IMR-90 (cell line): ENCODE measurements at regions not wholly inside any gene's neighbourhood (a gene's known extent, or its start where the extent isn't known, plus 50 kb on each side); places are given as distances from the start of the nearest gene placed in this dataset.

Source experiments
- ATAC-seq: fragments of 200-7000 bp; cut with Tn5 transposase; 2 replicates; pipeline ENCODE4 v1.9.1; 2020; ENCODE audit warnings: low read depth, mild to moderate bottlenecking, moderate library complexity
- BruUV-seq: library from RNA; stranded (reverse); fragments of 400-500 nt; replicated peaks from 2 replicates; lab custom pipeline; 2021; lab: Mats Ljungman, UMichigan
- CTCF ChIA-PET: fragments of 300-600 bp; formaldehyde crosslinking; extraction: SDS; loops from one replicate; lab custom pipeline; 2021; ENCODE audit warnings: antibody characterized with exemption; lab: Yijun Ruan, JAX
- POLR2A ChIA-PET: fragments of 300-600 bp; sonication (Branson Sonifier 250); formaldehyde crosslinking; loops from one replicate; lab custom pipeline; 2022; ENCODE audit warnings: antibody characterized with exemption; ENCODE audit not compliant: unreplicated experiment; lab: Charles Lee
- DNase-seq: peaks from one replicate; pipeline ENCODE4 v3.0.0; 2013
- H2AFZ ChIP-seq: replicated peaks from 2 replicates; pipeline ENCODE3; 2013; ENCODE audit warnings: low read length, mild to moderate bottlenecking; ENCODE audit not compliant: poor library complexity
- H2AK5ac ChIP-seq: 2 replicates; pipeline ENCODE4 v1.6.1; 2013; ENCODE audit warnings: low read depth, low read length, inconsistent platforms
- H2AK9ac ChIP-seq: replicated peaks from 2 replicates; pipeline ENCODE3; 2013; ENCODE audit warnings: mild to moderate bottlenecking, low read depth, low read length, moderate library complexity; ENCODE audit not compliant: poor library complexity
- H2BK120ac ChIP-seq: 2 replicates; pipeline ENCODE4 v1.6.1; 2013; ENCODE audit warnings: low read depth, low read length, inconsistent platforms
- H2BK15ac ChIP-seq: 3 replicates; pipeline ENCODE4 v1.6.1; 2013; ENCODE audit warnings: low read depth, low read length, inconsistent platforms
- H2BK20ac ChIP-seq: 2 replicates; pipeline ENCODE4 v1.6.1; 2013; ENCODE audit warnings: low read depth, mild to moderate bottlenecking, inconsistent platforms, low read length, moderate library complexity
- H2BK5ac ChIP-seq: 2 replicates; pipeline ENCODE4 v1.6.1; 2013; ENCODE audit warnings: mild to moderate bottlenecking, low read depth, low read length, inconsistent platforms; ENCODE audit not compliant: poor library complexity, severe bottlenecking
- H3K14ac ChIP-seq: replicated peaks from 2 replicates; pipeline ENCODE4 v1.6.1; 2013; ENCODE audit warnings: low read depth, low read length, inconsistent platforms
- H3K18ac ChIP-seq: 2 replicates; pipeline ENCODE4 v1.6.1; 2013; ENCODE audit warnings: low read depth, low read length, control low read depth
- H3K23ac ChIP-seq: 2 replicates; pipeline ENCODE4 v1.6.1; 2013; ENCODE audit warnings: low read depth, low read length, inconsistent platforms
- H3K27ac ChIP-seq: 2 replicates; pipeline ENCODE4 v1.5.1; 2013; ENCODE audit warnings: mild to moderate bottlenecking, control low read depth, low read length; ENCODE audit not compliant: insufficient read depth
- H3K27me3 ChIP-seq: 2 replicates; pipeline ENCODE4 v1.6.1; 2013; ENCODE audit warnings: low read length; ENCODE audit not compliant: control insufficient read depth, insufficient read depth
- H3K36me3 ChIP-seq: 2 replicates; pipeline ENCODE4 v1.6.1; 2013; ENCODE audit warnings: low read length, mixed read lengths; ENCODE audit not compliant: control insufficient read depth, insufficient read depth
- H3K4ac ChIP-seq: 2 replicates; pipeline ENCODE4 v1.6.1; 2013; ENCODE audit warnings: low read depth, low read length, inconsistent platforms
- H3K4me1 ChIP-seq: 2 replicates; pipeline ENCODE4 v1.6.1; 2013; ENCODE audit warnings: low read length, mixed read lengths; ENCODE audit not compliant: control insufficient read depth, insufficient read depth
- H3K4me2 ChIP-seq: 2 replicates; pipeline ENCODE4 v1.6.1; 2013; ENCODE audit warnings: low read depth, mild to moderate bottlenecking, control low read depth, low read length, moderate library complexity
- H3K4me3 ChIP-seq: 2 replicates; pipeline ENCODE4 v1.5.1; 2013; ENCODE audit warnings: low read depth, mild to moderate bottlenecking, control low read depth, low read length, moderate library complexity; ENCODE audit not compliant: insufficient read depth
- H3K56ac ChIP-seq: 2 replicates; pipeline ENCODE4 v1.6.1; 2013; ENCODE audit warnings: low read length, inconsistent platforms; ENCODE audit not compliant: insufficient read depth; ENCODE audit errors: extremely low read depth
- H3K79me1 ChIP-seq, 2 experiments: 2 replicates each; pipeline ENCODE4 v1.6.1; 2013; ENCODE audit warnings: low read length in 2 of 2, inconsistent platforms in 1 of 2, low read depth in 1 of 2
- H3K9ac ChIP-seq: 2 replicates; pipeline ENCODE4 v1.6.1; 2013; ENCODE audit warnings: low read depth, low read length, control low read depth
- H3K9me1 ChIP-seq: 2 replicates; pipeline ENCODE4 v1.6.1; 2013; ENCODE audit warnings: low read length, inconsistent platforms; ENCODE audit not compliant: insufficient read depth
- H3K9me3 ChIP-seq: 2 replicates; pipeline ENCODE4 v1.6.1; 2013; ENCODE audit warnings: low read length; ENCODE audit not compliant: control insufficient read depth, insufficient read depth
- H4K20me1 ChIP-seq: 2 replicates; pipeline ENCODE4 v1.6.1; 2013; ENCODE audit warnings: low read length, inconsistent platforms; ENCODE audit not compliant: insufficient read depth
- H4K5ac ChIP-seq: 2 replicates; pipeline ENCODE4 v1.6.1; 2013; ENCODE audit warnings: mild to moderate bottlenecking, low read depth, low read length, control low read depth
- H4K8ac ChIP-seq, 2 experiments: 2 replicates each; pipeline ENCODE4 v1.6.1; 2013; ENCODE audit warnings: low read depth in 2 of 2, low read length in 2 of 2, control low read depth in 1 of 2, inconsistent platforms in 1 of 2
- H4K91ac ChIP-seq: 2 replicates; pipeline ENCODE4 v1.6.1; 2013; ENCODE audit warnings: low read depth, low read length, inconsistent platforms; ENCODE audit not compliant: insufficient read depth
- BHLHE40 ChIP-seq: fragments of 150-350 bp; IDR thresholded peaks from 2 replicates; pipeline ENCODE4 v1.6.1; 2016; ENCODE audit warnings: mild to moderate bottlenecking, low read depth, low read length
- CHD1 ChIP-seq: IDR thresholded peaks from 2 replicates; pipeline ENCODE4 v1.6.1; 2012; ENCODE audit warnings: low read depth, low read length, improper control_type of control experiment
- MAZ ChIP-seq: IDR thresholded peaks from 2 replicates; pipeline ENCODE4 v1.6.1; 2012; ENCODE audit warnings: low read depth, mild to moderate bottlenecking, low read length, improper control_type of control experiment, moderate library complexity, borderline replicate concordance
- POLR2A ChIP-seq: IDR thresholded peaks from 2 replicates; pipeline ENCODE4 v1.6.1; 2012; ENCODE audit warnings: mild to moderate bottlenecking, low read depth, low read length
- RAD21 ChIP-seq: IDR thresholded peaks from 2 replicates; pipeline ENCODE4 v1.6.1; 2012; ENCODE audit warnings: low read length, improper control_type of control experiment
- RCOR1 ChIP-seq: IDR thresholded peaks from 2 replicates; pipeline ENCODE4 v1.6.1; 2012; ENCODE audit warnings: mild to moderate bottlenecking, low read length, improper control_type of control experiment; ENCODE audit not compliant: insufficient replicate concordance
- RFX5 ChIP-seq: IDR thresholded peaks from 2 replicates; pipeline ENCODE4 v1.8.0; 2012; ENCODE audit warnings: low read depth, mild to moderate bottlenecking, low read length, moderate library complexity
- WGBS, 2 experiments: methylation state at CpG; one replicate each; pipeline versions ENCODE4 v1.1.5 to v1.1.7; 2013; ENCODE audit warnings: missing lambda C conversion rate in 2 of 2; ENCODE audit not compliant: insufficient read length in 1 of 2; ENCODE audit errors: extremely low coverage in 2 of 2; 5-methylcytosine and 5-hydroxymethylcytosine counted together
- dilution Hi-C: fragments of 300-500 bp; cut with HindIII; formaldehyde crosslinking; loops from one replicate; pipeline ENCODE4 v1.14.3; 2018; ENCODE audit warnings: low sequenced_read_pairs; ENCODE audit not compliant: unreplicated experiment
- in situ Hi-C: fragments of 300-500 bp; cut with MboI; formaldehyde crosslinking; loops from 3 replicates; pipeline ENCODE4 v1.14.3; 2019; ENCODE audit warnings: low sequenced_read_pairs, inconsistent platforms, mixed read lengths
- intact Hi-C: fragments of 100-400 bp; cut with micrococcal nuclease; formaldehyde crosslinking; loops from 2 replicates; pipeline ENCODE4 v1.10.0; 2022
- TF ChIP-seq, protein P1 (sequence below): conservative IDR thresholded peaks from 2 replicates; pipeline ENCODE4 v1.5.1; 2012; ENCODE audit warnings: mild to moderate bottlenecking, low read depth, low read length, improper control_type of control experiment

DNA sequence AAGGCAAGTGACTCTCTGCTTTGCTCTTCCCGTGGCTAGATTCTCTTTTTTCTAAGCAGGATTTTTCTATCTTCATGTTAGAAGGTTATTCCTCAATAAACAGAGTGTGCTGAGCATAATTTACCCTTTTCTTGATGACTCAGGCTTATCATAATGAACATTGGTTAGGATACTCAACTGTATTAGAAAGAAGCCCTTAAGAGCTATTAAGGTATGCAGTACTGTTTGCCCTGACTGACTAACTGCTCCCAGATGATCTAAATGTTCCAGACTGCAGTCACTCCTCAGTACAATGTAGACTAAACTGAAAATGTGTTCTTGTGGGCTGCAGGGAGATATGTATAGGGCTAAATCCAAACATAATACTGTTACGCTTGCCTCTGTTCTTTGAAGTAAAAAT, 687.8 kb downstream of the NUP35 start:
- H2AFZ ChIP-seq: no peak overlapping the region
- WGBS, 2 experiments: no CpG with 5 or more reads among the region's 2 CpGs
- H3K4me3 ChIP-seq: no peak overlapping the region
- TF ChIP-seq, protein P1, sequence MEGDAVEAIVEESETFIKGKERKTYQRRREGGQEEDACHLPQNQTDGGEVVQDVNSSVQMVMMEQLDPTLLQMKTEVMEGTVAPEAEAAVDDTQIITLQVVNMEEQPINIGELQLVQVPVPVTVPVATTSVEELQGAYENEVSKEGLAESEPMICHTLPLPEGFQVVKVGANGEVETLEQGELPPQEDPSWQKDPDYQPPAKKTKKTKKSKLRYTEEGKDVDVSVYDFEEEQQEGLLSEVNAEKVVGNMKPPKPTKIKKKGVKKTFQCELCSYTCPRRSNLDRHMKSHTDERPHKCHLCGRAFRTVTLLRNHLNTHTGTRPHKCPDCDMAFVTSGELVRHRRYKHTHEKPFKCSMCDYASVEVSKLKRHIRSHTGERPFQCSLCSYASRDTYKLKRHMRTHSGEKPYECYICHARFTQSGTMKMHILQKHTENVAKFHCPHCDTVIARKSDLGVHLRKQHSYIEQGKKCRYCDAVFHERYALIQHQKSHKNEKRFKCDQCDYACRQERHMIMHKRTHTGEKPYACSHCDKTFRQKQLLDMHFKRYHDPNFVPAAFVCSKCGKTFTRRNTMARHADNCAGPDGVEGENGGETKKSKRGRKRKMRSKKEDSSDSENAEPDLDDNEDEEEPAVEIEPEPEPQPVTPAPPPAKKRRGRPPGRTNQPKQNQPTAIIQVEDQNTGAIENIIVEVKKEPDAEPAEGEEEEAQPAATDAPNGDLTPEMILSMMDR: no peak
- no peak for TF ChIP-seq RAD21
- TF ChIP-seq RFX5: no peak
- no peak for TF ChIP-seq RCOR1
- TF ChIP-seq BHLHE40: no peak
- TF ChIP-seq POLR2A: no peak
- TF ChIP-seq CHD1: no peak
- TF ChIP-seq MAZ: no peak
- H3K9me1 ChIP-seq: no peaks in the 10 kb centered on the region
- H2AK9ac ChIP-seq: no peak overlapping the region
- ChIA-PET POLR2A (no interaction called here), CTCF (no interaction called here)
- intact Hi-C loops (no loop called here), in situ Hi-C loops (no loop called here), dilution Hi-C loops (no loop called here)
- ATAC-seq (no peak), DNase-seq (no peak)
- no peak overlapping the region for H3K4me2 ChIP-seq
- no peak overlapping the region for H2AK5ac ChIP-seq
- H3K9me3 ChIP-seq: peaks cover 5% of the 10 kb centered on the region; the same call in 1 of the 2 replicates
- H4K91ac ChIP-seq: no peak overlapping the region
- no peak overlapping the region for H4K5ac ChIP-seq
- no peaks in the 10 kb centered on the region for H3K36me3 ChIP-seq
- no peaks in the 10 kb centered on the region for H3K79me1 ChIP-seq
- H3K27me3 ChIP-seq: no peaks in the 10 kb centered on the region
- no peak overlapping the region for H3K9ac ChIP-seq
- H3K56ac ChIP-seq: no peak overlapping the region
- H3K4ac ChIP-seq: no peak overlapping the region
- H2BK15ac ChIP-seq: no peak overlapping the region
- H2BK20ac ChIP-seq: no peak overlapping the region
- H3K27ac ChIP-seq: no peak overlapping the region
- no peak overlapping the region for H4K8ac ChIP-seq
- no TSS peak for BruUV-seq
- H3K4me1 ChIP-seq: no peaks in the 10 kb centered on the region
- no peak overlapping the region for H3K18ac ChIP-seq
- H3K14ac ChIP-seq: no peak overlapping the region
- H2BK120ac ChIP-seq: no peak overlapping the region
- no peaks in the 10 kb centered on the region for H4K20me1 ChIP-seq
- H3K23ac ChIP-seq: no peak overlapping the region
- H2BK5ac ChIP-seq: no peak overlapping the region
